ENCODE measurements at regions not wholly inside any gene's neighbourhood (a gene's known extent, or its start where the extent isn't known, plus 50 kb on each side); places are given as distances from the start of the nearest gene placed in this dataset.

DNA sequence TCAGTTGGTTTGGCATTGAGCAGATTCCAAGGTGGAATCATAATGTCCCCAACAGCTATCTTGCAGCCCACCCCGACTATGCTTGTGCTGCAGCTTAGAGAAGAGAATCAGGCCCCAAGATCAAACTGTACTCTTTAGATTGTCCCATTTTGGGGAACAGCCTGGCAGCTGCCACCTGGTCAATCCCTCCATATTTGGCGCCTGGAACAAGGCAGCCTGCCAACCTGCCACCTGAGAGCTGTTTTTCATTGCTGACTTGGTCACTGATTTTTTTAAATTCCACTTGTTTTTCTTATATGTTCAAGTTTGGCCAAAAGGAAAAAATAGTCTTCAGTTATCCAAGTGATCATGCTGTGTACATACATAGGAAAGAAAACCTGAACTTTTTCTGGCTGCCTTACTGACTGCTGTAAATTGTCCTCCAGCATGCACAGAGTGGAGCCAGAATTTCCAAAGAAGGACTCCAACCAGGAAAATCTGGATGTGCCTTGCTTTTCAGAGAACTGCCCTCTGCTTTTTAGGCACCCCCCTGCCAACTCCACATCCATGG is 504.2 kb downstream of the ENC1 start (continued):
- TF ChIP-seq, protein P1, sequence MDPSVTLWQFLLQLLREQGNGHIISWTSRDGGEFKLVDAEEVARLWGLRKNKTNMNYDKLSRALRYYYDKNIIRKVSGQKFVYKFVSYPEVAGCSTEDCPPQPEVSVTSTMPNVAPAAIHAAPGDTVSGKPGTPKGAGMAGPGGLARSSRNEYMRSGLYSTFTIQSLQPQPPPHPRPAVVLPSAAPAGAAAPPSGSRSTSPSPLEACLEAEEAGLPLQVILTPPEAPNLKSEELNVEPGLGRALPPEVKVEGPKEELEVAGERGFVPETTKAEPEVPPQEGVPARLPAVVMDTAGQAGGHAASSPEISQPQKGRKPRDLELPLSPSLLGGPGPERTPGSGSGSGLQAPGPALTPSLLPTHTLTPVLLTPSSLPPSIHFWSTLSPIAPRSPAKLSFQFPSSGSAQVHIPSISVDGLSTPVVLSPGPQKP (IDR thresholded peaks at IDR 0.05; ENCODE audit: low read depth, low read length), result no peak
- TF ChIP-seq ZBED1 (IDR thresholded peaks at IDR 0.05; ENCODE audit: borderline replicate concordance), result no peak
- TF ChIP-seq EGR1 (IDR thresholded peaks at IDR 0.05; ENCODE audit: borderline replicate concordance in 1 of 2, low read depth in 2 of 2, low read length in 2 of 2), result no peak
- no peak for TF ChIP-seq CBX5 (IDR thresholded peaks at IDR 0.05; ENCODE audit: low read depth)

DNA sequence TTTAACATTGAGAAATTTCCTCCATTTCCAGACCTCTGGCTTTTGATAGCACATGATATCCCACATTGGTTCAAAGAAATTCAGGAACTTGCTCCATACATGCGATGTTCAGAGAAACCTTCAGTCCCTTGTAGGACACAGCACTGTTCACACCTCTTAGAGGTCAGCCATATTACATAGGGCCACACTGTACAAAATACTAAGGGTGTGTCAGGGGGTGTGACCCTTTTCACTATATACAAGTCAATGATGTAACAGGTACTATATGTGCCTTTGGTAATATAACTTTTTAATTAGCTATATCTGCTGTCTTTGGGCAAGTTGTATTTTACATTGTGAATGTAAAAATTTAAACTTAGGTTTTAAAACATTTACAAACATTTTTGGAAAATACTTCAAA is 505.5 kb downstream of the ENC1 start:
- no peak for ATAC-seq
- SMC1A ChIA-PET (ENCODE audit: uncharacterized antibody, unreplicated experiment), result interaction anchor here (0.7 to 1.3 kb wide), 2 partner anchors 10 to 233 kb away, joined by 3 read pairs; no protein-coding TSS in a partner anchor
- no peak for FAIRE-seq
- Histone ChIP-seq H3K4me3 (no peak overlapping the region), H2AFZ (ENCODE audit: control insufficient read depth, low read depth, low read length) (no peak overlapping the region), H3K27me3 (replicated peaks in 1 of 2; ENCODE audit: control insufficient read depth in 2 of 2, insufficient read depth in 2 of 2, low read length in 1 of 2) (peaks cover 0 to 5% of the 10 kb centered on the region in 2 experiments; a peak in 3 of 4 replicates), H3K4me1 (ENCODE audit: control insufficient read depth, insufficient read depth, low read length) (no peaks in the 10 kb centered on the region), H3K9me3 (replicated peaks; ENCODE audit: control insufficient read depth, insufficient read depth, low read length) (no peaks in the 10 kb centered on the region), H3K27ac (ENCODE audit: control insufficient read depth, insufficient read depth) (no peak overlapping the region), H3K4me2 (ENCODE audit: control insufficient read depth, insufficient read depth) (no peak overlapping the region), H4K20me1 (ENCODE audit: control insufficient read depth, insufficient read depth) (no peaks in the 10 kb centered on the region), H3K79me2 (ENCODE audit: control insufficient read depth, insufficient read depth, low read length) (no peaks in the 10 kb centered on the region), H3K9ac (ENCODE audit: control insufficient read depth, insufficient read depth, low read length) (no peak overlapping the region), H3K36me3 (ENCODE audit: control insufficient read depth in 2 of 2, insufficient read depth in 2 of 2, low read length in 1 of 2) (no peaks in the 10 kb centered on the region)
- BruUV-seq (replicated peaks), result no TSS peak
- TF ChIP-seq RB1 (IDR thresholded peaks at IDR 0.05; ENCODE audit: borderline replicate concordance), result no peak
- TF ChIP-seq, protein P2, sequence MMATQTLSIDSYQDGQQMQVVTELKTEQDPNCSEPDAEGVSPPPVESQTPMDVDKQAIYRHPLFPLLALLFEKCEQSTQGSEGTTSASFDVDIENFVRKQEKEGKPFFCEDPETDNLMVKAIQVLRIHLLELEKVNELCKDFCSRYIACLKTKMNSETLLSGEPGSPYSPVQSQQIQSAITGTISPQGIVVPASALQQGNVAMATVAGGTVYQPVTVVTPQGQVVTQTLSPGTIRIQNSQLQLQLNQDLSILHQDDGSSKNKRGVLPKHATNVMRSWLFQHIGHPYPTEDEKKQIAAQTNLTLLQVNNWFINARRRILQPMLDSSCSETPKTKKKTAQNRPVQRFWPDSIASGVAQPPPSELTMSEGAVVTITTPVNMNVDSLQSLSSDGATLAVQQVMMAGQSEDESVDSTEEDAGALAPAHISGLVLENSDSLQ (IDR thresholded peaks at IDR 0.05), result no peak
- TF ChIP-seq MTA2 (IDR thresholded peaks at IDR 0.05; ENCODE audit: low read depth), result no peak
- TF ChIP-seq, protein P3, sequence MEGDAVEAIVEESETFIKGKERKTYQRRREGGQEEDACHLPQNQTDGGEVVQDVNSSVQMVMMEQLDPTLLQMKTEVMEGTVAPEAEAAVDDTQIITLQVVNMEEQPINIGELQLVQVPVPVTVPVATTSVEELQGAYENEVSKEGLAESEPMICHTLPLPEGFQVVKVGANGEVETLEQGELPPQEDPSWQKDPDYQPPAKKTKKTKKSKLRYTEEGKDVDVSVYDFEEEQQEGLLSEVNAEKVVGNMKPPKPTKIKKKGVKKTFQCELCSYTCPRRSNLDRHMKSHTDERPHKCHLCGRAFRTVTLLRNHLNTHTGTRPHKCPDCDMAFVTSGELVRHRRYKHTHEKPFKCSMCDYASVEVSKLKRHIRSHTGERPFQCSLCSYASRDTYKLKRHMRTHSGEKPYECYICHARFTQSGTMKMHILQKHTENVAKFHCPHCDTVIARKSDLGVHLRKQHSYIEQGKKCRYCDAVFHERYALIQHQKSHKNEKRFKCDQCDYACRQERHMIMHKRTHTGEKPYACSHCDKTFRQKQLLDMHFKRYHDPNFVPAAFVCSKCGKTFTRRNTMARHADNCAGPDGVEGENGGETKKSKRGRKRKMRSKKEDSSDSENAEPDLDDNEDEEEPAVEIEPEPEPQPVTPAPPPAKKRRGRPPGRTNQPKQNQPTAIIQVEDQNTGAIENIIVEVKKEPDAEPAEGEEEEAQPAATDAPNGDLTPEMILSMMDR (IDR thresholded peaks at IDR 0.05 in 2 of 3, conservative IDR thresholded peaks at IDR 0.05 in 1 of 3; ENCODE audit: control insufficient read depth in 2 of 3, extremely low read depth in 1 of 3, insufficient read depth in 1 of 3, low read depth in 3 of 3, low read length in 3 of 3), result no peak
- TF ChIP-seq STAT1 (conservative IDR thresholded peaks at IDR 0.05), result no peak
- TF ChIP-seq RUNX3 (IDR thresholded peaks at IDR 0.05; ENCODE audit: low read length), result no peak
- TF ChIP-seq CBX5 (IDR thresholded peaks at IDR 0.05; ENCODE audit: low read depth), result no peak
- in situ Hi-C loops (cut with MboI), result no loop called here
- 39% methylated on average over 1 of the region's 1 CpG for WGBS (ENCODE audit: insufficient coverage, insufficient replicate concordance, low lambda C conversion rate, missing lambda C conversion rate)
- intact Hi-C loops (cut with micrococcal nuclease; ENCODE audit: unreplicated experiment), result no loop called here
- POLR2A ChIA-PET, result no interaction called here
- CTCF ChIA-PET, result no interaction called here
- no peak for DNase-seq (ENCODE audit: low read depth, low spot score)
- RAD21 ChIA-PET (ENCODE audit: unreplicated experiment), result no interaction called here
